HG02884 (cell line): ENCODE measurements at regions not wholly inside any gene's neighbourhood (a gene's known extent, or its start where the extent isn't known, plus 50 kb on each side); places are given as distances from the start of the nearest gene placed in this dataset.
A peak's percentile ranks its signal among the peaks of the same experiment; 100 is the strongest.

ENCODE experiments used
- ATAC-seq: cut with Tn5 transposase; IDR thresholded peaks from one replicate; pipeline ENCODE4 v1.9.1; 2021; ENCODE audit warnings: mild to moderate bottlenecking, moderate library complexity; ENCODE audit not compliant: unreplicated experiment

DNA sequence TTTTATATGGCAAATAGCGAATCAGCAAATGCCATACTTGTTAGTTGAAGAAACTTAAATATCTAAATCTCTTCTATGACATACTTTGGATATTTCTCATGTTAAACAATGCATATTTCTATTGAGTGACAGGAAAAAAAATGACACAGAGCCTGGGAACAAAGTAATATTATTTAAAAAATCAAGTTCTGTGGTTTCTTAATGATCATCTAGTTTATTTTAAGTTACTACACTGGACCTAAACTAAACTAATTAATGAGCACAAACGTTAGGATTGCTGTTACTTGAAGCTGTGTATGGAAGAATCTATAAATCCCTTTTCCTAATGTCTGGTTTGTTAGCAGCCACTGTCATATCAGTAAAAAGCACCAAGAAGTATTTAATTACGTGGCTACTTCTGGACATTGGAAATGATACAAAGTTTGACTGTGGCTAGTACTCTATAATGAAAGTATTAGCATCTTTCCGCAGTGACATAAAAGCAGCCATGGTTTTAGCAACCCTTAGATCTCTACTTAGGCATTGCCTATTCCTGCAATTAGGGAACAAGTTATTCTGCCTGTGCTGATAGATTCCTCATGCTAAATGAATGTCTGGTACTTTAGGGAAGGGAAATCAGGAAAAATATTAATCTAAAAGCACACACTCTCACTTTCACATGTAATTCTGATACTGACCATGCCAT is 981.7 kb upstream of the B3GALT2 start:
- ATAC-seq: no peak

DNA sequence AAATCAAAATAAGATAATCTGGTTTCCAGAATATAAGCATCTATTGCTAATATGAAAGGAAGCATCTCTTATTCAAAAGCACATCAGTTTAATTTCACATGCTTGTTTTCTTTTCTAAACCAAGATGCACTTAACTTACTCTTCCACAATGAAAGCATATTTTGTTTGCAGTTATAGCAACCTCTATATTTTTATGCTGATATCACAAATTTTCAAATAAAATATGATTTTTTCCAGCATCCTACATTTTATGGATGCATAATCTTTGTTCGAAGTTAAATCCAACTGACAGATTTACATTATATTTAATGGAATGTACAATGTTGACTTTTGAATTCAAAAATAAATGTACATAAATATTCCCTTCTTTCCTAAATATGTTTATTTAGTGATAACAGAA is 978.3 kb upstream of the B3GALT2 start:
- no peak for ATAC-seq

DNA sequence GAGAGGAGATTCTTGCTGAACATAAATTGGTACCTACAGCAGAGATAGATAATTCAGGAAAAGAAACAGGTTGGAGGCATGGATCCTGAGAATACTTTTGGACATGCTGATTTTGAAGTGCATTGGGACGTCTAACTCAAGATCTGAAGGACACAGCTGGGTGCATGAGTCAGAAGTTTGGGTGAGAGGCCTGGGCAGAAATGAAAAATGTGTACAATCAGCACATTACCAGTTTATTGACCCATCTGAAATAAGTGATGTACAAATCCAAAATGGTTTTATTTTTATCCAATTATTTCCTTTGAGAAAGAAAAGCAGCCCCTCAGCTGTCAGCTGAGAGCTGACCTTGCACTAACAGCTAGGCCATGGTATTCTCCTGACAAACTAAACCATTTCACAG is 975.2 kb upstream of the B3GALT2 start:
- no peak for ATAC-seq

DNA sequence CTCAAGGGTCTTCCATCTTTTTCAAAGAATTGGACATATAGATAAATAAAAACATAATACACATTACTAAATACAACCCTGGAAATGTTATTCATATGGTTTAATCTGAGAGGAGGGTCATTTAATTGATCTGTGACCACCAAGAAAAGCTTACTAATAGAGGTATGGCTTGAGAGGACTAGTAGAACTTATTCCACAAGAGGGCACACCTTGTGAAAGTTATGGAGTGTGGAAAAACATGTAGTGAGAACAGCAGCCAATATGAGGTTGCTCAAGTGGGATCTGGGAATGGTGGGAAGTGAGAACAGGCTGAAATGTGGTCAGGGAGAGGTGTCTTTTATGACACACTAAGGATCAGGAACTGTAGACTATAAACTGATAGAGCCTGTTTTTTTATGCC is 973.5 kb upstream of the B3GALT2 start:
- no peak for ATAC-seq

DNA sequence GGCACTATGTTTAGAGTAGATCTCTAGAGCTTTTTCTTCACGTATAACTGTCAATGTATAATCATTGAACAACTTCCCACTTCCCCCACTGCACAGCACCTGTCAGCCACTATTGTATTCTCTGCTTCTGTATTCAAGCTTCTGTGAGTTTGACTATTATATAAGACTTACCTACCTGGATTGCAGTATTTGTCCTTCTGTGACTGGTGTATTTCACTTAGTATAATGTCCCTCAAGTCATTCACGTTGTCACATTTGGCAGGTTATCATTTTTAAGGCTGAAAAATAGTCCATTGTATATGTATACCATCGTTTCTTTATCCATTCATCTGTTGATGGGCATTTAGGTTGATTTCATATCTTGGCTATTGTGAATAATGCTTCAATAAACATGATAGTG is 969.5 kb upstream of the B3GALT2 start:
- ATAC-seq: no peak

DNA sequence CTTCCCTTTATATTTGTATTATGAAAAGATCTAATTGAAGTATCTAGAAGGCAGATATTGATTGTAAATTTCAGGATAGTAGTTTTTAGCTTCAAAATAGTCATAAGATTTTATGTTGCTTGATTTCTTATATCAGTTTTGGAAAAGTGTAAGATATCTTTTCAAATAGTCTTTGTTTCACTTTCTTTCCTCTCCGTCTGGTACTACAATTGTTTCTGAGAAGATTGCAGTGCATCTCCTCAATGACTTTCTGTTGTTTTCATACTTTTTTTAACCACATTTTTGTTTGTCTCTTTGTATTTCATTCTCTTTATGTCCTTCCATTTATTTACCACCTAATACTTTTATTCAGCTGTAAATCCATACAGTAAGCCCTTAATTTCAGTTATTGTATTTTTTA is 964.6 kb upstream of the B3GALT2 start:
- no peak for ATAC-seq

DNA sequence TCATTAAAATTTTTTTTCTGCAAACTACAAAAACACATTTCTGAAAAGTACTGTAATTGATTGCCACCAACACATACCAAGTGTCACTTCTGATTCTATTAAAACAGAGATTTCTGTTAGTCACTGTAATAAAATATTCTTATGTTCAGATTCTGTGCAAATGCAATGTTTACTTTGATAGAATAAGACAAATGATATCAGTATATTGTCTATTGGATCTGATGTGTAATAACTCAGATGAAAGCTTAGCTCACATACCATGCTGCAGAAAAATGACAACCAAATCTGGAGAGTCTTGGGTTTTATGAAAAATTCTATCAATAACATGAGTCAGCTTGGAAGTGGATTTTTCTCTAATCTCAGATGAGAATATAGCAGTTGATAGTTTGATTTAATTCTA is 963.8 kb upstream of the B3GALT2 start:
- ATAC-seq: no peak

DNA sequence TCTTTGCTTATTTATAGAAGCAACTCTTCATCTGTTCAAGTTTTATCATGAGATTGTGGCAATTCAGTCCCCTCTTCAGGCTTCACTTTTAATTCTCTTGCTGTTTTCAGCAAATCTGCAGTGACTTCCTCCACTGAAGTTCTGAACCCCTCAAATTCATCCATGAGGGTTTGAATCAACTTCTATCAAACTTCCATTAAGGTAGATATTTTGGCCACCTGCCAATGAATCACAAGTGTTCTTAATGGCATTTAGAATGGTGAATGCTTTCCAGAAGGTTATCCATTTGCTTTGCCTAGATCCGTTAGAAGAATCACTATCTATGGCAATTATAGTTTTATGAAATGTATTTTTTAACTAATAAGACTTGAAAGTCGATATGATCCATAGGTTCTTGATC is 946.7 kb upstream of the B3GALT2 start:
- ATAC-seq: no peak

DNA sequence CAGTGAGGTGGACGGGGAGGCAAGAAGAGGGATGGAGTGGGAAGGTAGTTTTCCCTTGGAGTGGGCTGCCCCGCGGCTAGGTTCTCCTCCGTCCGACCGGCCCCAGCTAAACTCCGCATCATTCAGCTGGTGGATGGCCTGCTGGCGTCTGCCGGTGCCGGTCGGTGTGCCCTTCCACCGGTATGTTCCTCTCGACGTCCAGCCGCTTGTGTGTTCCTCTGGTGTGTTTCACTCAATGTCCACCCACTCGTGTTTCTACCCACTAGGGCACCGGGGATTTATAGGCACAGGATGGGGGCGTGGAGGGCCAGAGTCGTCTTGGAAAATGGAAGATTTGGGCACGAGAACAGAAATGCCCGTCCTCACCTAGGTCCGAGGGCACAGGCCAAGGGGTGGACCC is 931.7 kb upstream of the B3GALT2 start:
- no peak for ATAC-seq

DNA sequence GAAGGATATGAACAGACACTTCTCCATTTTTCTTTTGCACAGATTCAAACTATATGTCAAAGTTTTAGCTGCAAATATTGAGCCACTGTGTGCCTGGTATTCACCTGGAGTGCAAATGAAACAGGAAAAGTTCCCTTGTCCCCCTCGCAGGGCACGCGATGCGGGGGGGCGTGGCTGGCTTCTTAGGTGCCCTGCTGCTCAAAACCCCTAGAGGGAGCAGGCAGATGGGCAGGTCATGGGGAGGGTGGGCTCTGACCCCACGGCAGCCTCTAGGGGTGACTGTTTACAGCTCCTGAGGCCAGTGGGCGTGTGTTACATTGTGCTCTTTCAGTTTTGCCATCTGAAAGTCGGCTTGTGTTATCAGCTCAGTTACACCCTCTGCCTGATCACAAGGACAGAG is 931.2 kb upstream of the B3GALT2 start:
- no peak for ATAC-seq

DNA sequence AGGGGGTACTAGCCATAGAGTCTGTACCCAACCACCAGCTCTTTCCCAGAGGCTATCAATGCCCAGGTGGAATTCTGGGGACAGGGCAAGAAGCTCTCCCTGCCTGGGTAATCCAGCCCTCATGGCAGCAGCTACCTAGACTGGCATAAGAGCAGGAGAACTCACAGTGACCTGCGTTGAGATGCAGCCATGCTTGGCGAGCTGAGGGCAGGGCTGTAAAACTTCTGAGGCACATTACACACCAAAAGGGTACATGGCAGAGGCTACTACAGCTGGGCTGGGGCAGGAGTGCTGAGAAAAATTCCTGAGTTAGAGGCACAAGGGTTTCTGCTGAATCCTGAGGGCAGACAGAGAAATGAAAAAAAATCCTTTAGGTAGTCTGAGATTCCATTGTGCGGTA is 927.9 kb upstream of the B3GALT2 start:
- ATAC-seq: no peak

DNA sequence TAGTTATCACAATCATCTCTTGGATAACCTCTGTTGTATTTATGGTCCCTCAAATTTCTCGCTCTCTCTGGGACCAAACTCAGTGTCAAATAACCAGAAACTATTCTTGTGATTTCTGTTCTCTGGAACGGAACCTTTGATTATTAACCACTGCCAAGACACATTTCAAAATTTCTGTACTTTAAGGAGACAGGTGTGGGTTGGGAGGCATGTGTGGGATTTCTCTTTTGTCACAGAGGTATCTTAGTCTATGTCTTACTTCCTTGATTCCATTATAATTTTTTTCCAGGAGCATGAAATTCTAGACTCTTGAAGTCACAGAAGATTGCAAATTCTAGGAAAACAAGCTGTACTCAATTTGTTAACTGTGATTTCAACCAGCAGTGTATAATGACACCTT is 919.0 kb upstream of the B3GALT2 start:
- ATAC-seq: no peak

DNA sequence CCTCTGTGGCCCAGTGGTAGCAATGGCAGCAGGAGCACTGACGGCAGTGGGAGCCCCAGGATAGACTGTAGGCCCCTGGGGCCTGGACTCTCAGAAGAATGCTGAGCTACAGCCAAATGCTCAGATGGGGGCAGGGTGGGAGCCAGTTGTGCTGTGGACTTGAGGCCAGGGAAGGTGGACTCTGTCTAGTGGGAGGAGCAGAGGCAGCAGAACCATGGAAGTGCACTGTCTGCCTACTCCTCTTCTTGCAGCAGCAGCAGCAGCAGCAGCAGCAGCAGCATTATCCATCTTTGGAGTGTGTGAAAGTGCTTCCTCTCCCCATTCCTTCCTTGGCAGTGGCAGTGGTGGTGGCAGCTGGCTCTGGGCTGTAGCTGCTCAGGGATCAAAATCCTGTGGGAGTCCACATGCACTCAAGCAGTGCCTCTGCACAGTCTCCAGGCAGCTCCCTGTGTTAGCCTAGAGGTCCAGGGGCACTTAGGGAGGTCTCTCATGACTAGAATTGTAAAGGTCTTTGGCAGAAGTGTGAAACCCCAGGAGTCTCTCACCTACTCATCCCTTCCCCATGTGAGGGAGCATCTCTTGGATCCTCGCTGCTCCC is 917.9 kb upstream of the B3GALT2 start:
- no peak for ATAC-seq

DNA sequence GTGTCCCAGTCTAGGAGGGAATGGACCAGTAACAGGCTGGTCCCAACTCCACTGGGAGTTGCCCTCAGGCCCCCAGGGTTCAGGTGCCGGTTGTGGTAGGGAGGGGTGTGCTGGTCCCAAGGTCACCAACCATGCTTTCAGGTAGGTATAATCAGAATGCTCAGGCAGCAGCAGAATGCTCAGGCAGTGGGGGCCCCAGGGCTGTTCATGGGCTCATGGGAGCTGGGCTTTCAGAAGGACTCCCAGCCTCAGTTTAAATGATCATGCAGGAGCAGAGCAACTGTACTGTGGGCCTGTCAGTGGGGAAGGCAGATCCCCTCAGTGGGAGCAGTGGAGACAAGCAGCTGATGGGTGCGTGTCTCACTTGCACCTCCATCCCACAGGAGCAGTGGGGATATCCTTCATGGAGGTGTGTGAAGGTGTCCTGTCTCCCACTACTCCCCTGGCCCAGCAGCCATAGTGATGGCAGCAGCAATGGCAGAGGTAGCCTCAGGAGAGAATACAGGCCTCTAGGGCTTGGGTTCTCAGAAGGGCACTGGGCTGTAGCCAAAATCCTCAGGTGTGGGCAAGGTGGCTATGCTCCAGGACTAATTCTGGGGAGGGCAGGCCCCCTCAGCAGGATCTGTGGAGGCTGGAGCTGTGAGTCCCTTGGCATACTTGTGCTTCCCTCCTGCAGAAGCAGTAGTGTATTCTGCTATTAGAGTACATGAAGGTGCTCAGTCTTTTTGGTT is 917.3 kb upstream of the B3GALT2 start:
- no peak for ATAC-seq

DNA sequence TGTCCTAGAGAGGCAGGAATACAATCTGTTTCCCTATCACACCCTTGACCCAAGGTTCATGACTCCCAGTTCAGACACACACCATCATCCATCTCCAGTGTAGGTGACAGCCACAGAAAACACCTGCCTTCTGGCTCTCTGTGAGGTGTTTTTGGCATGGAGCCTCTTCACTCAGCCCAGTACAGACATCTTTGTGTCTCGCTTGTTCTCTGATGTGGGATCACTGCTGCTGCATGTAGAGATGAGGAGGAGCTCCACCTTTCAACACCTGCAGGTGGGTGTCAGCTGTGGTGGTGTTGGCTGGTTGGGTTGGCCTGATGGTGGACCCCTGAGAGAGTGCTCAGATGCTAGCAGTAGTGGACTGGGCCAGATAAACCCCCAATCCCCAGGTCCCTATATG is 916.7 kb upstream of the B3GALT2 start:
- no peak for ATAC-seq

DNA sequence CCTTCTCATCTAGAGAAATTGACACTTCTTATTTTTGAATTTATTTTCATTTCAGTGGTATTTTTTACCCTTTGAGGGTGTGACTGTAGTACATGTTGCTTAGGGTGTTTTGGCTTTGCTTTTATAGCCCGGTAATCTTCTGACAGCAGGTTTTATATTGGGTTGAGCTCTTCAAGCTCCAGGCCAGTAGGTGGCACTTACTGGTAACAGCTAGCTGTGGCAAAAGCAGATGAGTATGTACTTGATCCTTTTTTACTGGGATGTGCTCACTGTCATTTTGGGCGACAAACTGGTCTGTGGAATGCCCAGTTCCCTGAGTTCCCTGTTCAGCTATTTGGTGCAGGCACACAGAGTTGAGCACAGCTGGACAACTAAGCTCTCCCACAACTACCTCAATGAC is 916.2 kb upstream of the B3GALT2 start:
- ATAC-seq: no peak

DNA sequence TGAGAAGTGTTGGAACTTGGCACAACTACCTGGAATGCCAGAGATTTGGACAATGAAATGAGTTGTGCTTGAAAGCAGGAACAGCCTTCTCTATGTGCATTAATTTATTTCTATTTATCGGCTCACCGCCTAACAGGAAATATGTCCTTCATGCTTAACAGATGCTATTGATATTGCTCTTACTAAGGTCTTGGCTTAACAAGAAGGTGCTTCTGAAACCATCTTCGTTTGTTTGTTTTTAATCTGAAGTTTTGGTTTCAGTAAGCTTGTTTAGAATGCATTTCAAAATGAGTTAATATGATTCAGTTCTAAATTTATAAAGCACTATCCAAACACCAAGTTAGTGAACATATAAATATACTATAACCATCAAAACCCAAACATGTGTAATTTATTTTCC is 898.3 kb upstream of the B3GALT2 start:
- ATAC-seq: peak; percentile 58

DNA sequence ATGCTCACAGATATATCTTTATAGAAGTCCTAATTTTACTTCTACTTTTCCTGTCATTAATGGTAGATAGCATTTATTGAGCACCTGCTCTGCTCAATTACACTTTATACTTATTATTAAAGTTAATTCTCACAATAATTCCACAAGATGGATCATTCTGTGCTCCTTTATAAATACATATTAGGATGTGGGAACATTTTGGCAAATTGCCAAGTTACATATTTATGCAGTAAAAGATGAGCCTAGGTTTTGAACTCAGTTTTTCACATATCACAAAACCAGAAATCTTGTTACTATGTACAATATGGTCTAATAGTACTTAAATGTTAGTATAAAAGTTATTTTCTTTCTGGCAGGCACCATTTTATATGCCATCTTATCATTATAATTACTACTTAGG is 895.0 kb upstream of the B3GALT2 start:
- no peak for ATAC-seq

DNA sequence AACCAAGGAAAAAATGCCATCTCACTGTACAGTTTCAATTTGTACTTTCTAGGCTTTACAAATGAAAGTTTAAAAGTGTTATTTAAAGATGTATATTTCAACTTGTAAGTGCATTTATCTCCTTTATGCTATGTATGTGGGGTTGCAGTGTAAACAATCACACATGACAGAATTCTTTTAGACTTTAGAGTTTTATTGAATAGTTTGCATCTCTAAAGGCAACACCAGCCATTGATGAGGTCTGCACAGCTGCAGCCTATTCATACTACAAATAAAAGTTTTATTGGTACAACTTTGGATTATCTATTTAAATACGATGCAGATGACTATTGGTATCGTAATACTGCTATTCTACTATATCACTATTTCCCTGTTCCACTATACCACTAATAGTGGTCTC is 894.4 kb upstream of the B3GALT2 start:
- no peak for ATAC-seq

DNA sequence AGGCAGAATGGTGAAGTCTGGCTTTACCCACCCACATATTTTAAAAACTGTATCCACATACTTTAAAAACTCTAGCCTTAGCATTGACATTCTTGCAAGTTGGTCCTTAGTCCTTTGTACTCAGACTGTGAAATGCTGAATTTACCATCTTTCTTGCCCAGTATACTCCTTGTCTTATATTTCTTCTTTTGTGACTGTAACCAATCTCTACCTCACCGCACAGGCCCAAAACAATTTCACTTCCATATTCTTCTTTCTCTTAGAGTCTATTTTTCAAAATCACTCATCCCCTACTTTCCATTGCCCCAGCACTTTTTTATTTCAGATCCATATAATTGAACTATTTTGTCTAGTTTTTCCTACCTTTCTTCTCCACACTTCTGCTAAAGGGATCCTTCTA is 892.4 kb upstream of the B3GALT2 start:
- ATAC-seq: peak; percentile 88

DNA sequence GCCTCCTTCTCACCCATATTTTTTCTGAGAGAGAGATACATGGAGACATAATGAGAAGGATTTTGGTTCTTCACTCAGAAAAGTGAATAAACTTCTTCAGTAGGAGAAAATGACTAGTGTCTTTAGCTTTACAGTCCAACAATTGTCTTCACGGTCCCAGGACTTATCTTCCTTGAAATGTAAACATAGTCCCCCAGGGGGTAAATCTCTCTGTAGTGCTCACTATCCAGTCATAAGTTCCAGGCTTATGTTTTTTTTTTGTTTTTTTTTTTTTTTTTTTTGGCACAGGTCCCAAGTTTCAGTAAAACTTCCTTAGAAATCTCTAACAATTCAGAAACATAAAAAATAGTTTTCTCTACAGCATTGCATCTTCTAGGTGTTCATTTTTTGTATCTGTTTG is 890.2 kb upstream of the B3GALT2 start:
- ATAC-seq: no peak

DNA sequence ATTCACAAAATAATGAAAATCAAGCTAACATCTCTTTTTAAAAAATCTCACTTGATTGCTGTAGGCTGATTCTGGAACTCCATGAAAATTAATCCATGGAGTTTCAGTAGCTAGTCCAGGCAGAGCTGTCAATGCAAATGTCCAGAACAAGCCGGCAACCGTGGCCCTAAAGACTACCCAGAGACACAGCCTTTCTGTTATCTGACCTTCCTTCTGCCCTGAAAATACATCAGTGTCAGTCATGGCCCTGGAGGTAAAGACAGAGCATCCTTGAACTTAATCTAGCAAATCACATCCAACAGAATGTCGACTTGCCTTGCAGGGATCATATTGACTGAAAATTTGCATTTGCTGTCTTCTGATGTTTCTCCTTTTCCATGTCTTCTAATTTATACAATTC is 887.4 kb upstream of the B3GALT2 start:
- no peak for ATAC-seq
